ENCODE measurements at regions not wholly inside any gene's neighbourhood (a gene's known extent, or its start where the extent isn't known, plus 50 kb on each side); places are given as distances from the start of the nearest gene placed in this dataset.

GRCh38 chr2:237217995-237218616 lies 132.4 kb downstream of the COPS8 start:
- no peaks in the 10 kb centered on the region for H3K36me3 Mint-ChIP-seq (ENCODE audit: insufficient read depth)
- no peak for DNase-seq (ENCODE audit: low spot score, unreplicated experiment)

DNA sequence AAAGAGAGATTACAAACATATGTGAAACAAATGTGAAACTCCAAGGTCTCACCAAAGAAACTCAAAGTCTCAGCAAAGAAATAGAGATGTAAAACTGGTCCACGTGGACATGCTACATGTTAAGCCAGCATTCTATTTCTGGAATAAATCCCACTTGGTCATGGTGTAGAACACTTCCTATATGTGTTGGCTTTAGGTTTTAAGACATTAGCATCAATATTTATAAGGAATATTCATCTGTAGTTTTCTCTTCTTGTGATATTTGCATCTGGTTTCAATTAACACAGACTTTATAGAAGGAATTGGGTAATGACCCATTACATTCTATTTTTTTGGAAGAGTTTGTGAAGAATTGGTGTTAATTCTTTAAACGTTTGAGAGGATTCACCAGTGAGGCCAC lies 133.1 kb downstream of the COPS8 start:
- H3K27ac Mint-ChIP-seq = no peak overlapping the region
- H3K4me1 Mint-ChIP-seq (ENCODE audit: low read depth) = no peaks in the 10 kb centered on the region
- H3K27me3 Mint-ChIP-seq = peaks cover 7% of the 10 kb centered on the region
- no peaks in the 10 kb centered on the region for H3K9me3 Mint-ChIP-seq (ENCODE audit: low read depth)
- no peaks in the 10 kb centered on the region for H3K36me3 Mint-ChIP-seq (ENCODE audit: insufficient read depth)
- H3K4me3 Mint-ChIP-seq (ENCODE audit: low read depth) = no peak overlapping the region
- TF ChIP-seq, protein P1, sequence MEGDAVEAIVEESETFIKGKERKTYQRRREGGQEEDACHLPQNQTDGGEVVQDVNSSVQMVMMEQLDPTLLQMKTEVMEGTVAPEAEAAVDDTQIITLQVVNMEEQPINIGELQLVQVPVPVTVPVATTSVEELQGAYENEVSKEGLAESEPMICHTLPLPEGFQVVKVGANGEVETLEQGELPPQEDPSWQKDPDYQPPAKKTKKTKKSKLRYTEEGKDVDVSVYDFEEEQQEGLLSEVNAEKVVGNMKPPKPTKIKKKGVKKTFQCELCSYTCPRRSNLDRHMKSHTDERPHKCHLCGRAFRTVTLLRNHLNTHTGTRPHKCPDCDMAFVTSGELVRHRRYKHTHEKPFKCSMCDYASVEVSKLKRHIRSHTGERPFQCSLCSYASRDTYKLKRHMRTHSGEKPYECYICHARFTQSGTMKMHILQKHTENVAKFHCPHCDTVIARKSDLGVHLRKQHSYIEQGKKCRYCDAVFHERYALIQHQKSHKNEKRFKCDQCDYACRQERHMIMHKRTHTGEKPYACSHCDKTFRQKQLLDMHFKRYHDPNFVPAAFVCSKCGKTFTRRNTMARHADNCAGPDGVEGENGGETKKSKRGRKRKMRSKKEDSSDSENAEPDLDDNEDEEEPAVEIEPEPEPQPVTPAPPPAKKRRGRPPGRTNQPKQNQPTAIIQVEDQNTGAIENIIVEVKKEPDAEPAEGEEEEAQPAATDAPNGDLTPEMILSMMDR (IDR thresholded peaks at IDR 0.05; ENCODE audit: unreplicated experiment) = no peak
- DNase-seq (ENCODE audit: low spot score, unreplicated experiment) = no peak

More at GRCh38 chr2:237217995-237218616, 132.4 kb downstream of the COPS8 start:
- Mint-ChIP-seq H3K27me3 (peaks cover 7% of the 10 kb centered on the region), H3K9me3 (ENCODE audit: low read depth) (no peaks in the 10 kb centered on the region), H3K27ac (no peak overlapping the region), H3K4me3 (ENCODE audit: low read depth) (no peak overlapping the region), H3K4me1 (ENCODE audit: low read depth) (no peaks in the 10 kb centered on the region)
- TF ChIP-seq, protein P1 (IDR thresholded peaks at IDR 0.05; ENCODE audit: unreplicated experiment) = no peak

- Mint-ChIP-seq H3K27ac (no peak overlapping the region), H3K9me3 (ENCODE audit: low read depth) (no peaks in the 10 kb centered on the region), H3K36me3 (ENCODE audit: insufficient read depth) (no peaks in the 10 kb centered on the region), H3K27me3 (peaks cover 7% of the 10 kb centered on the region), H3K4me3 (ENCODE audit: low read depth) (no peak overlapping the region), H3K4me1 (ENCODE audit: low read depth) (no peaks in the 10 kb centered on the region)
- no peak for DNase-seq (ENCODE audit: low spot score, unreplicated experiment)
- TF ChIP-seq, protein P1 (IDR thresholded peaks at IDR 0.05; ENCODE audit: unreplicated experiment) = no peak
Measured at GRCh38 chr2:237219826-237220225, 134.1 kb downstream of the COPS8 start.

- Mint-ChIP-seq H3K36me3 (ENCODE audit: insufficient read depth) (no peaks in the 10 kb centered on the region), H3K27me3 (peaks cover 7% of the 10 kb centered on the region), H3K27ac (no peak overlapping the region), H3K4me1 (ENCODE audit: low read depth) (no peaks in the 10 kb centered on the region), H3K4me3 (ENCODE audit: low read depth) (no peak overlapping the region), H3K9me3 (ENCODE audit: low read depth) (no peaks in the 10 kb centered on the region)
- TF ChIP-seq, protein P1 (IDR thresholded peaks at IDR 0.05; ENCODE audit: unreplicated experiment) = no peak
- no peak for DNase-seq (ENCODE audit: low spot score, unreplicated experiment)
Measured at GRCh38 chr2:237221443-237221842, 135.8 kb downstream of the COPS8 start.

DNA sequence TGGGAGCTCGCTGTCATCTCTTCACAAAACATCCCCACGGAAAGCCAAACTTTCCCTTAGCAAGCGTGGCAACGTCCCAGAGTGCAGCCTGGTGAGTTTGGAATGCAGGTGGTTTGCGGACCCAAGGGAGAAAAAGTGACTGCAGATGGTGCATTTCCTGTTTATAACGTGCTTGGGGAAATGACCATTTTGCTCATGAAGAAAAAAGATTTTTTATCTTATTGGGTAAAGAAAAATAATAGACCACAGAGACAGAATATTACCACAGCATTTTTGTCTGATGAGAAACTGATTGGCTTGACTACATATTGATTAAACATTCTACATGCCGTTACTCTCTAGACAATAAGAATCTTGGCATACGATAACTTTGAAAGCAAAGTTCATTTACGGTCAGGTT lies 136.5 kb downstream of the COPS8 start:
- TF ChIP-seq, protein P1 (IDR thresholded peaks at IDR 0.05; ENCODE audit: unreplicated experiment) = no peak
- Mint-ChIP-seq H3K4me1 (ENCODE audit: low read depth) (no peaks in the 10 kb centered on the region), H3K4me3 (ENCODE audit: low read depth) (no peak overlapping the region), H3K36me3 (ENCODE audit: insufficient read depth) (no peaks in the 10 kb centered on the region), H3K9me3 (ENCODE audit: low read depth) (no peaks in the 10 kb centered on the region), H3K27ac (no peak overlapping the region), H3K27me3 (peaks cover 7% of the 10 kb centered on the region)
- no peak for DNase-seq (ENCODE audit: low spot score, unreplicated experiment)

All from progenitor cell of endocrine pancreas (in vitro differentiated cells).